NCI-H2107 treated with DMSO at 0.1 percent for 48 hours (cell line): ENCODE measurements at regions not wholly inside any gene's neighbourhood (a gene's known extent, or its start where the extent isn't known, plus 50 kb on each side); places are given as distances from the start of the nearest gene placed in this dataset.

Experiments used
- DNase-seq: peaks from one replicate; lab custom pipeline; 2025; ENCODE audit not compliant: unreplicated experiment; lab: John Stamatoyannopoulos, UW

DNA sequence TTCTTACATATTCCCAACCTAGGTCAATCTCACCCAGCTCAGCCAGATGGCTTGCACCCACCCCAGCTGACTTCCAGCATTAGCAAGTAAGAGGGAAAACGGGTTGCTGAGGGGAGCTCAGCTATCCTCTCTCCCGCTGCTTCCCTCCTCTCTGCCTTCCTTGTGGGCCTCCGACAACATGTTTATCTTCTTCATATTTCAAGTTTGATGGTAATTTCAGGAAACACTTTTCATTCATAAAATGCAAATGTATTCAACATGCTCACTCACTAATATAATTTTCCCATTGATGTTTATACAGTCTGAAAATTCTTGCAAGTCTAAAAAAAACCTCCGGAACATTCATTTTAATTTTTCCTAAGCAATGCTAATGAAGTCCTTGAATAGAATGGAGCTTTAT, 372.5 kb upstream of the B3GAT1 start:
- DNase-seq = no peak

DNA sequence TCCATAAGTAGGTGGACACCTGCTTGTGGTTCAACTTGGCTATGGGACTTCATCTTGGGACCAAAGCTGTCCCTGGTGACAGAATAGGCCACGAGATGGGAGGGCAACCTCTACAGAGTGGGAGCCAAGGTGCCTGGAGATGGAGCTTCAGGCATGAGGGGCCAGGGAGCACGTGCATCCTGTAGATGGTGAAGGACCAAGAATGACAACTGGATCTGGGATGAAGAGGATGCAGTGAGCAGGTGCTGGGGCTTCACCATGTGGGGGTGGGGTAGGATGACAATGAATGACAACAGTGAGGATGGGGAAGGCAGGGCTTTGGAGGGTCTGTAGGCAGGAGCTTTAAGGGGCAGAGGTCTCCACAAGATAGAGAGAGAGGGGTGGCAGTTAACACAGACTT, 372.0 kb upstream of the B3GAT1 start:
- no peak for DNase-seq

DNA sequence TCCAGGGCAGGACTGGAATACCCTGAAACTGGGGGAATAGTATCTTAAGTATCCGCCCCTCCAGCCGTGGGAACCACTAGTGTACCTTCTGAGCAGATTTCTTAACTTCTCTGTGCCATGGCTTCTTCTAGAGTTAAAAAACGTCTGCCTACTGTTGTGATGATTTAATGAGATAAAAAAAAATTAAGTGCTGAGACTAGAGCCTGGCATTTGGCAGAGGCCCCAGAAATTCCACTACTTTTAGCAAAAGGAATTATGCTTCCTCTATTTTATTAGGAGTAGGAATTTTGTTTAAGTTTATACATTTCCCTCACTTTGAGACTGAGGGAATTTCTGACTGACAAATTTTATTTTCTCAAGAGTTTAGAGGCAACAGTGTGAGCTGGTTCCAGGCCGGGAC, 371.2 kb upstream of the B3GAT1 start:
- DNase-seq = no peak

DNA sequence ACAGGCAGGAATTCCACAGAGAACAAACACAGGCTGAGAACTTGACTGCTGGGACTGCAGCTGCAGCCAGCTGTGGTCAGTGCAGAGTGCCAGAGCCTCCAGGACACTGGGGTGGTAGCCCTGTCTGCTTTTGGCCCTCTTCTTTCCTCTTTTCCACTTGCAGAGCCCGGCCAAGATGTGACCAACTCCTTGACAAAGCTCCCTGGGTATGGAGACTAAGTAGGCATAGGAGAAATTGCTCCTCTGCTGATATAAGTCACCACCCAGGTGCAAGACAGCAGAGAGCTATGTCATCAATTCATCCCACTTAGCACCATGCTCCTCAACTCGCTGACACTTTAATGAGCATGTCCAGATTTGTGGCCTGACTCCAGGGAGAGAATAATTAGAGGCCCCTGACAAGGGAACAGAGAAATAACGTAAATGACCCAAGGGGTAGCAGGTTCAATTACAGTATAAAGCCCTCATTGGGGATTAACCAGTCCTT, 369.4 kb upstream of the B3GAT1 start:
- no peak for DNase-seq

DNA sequence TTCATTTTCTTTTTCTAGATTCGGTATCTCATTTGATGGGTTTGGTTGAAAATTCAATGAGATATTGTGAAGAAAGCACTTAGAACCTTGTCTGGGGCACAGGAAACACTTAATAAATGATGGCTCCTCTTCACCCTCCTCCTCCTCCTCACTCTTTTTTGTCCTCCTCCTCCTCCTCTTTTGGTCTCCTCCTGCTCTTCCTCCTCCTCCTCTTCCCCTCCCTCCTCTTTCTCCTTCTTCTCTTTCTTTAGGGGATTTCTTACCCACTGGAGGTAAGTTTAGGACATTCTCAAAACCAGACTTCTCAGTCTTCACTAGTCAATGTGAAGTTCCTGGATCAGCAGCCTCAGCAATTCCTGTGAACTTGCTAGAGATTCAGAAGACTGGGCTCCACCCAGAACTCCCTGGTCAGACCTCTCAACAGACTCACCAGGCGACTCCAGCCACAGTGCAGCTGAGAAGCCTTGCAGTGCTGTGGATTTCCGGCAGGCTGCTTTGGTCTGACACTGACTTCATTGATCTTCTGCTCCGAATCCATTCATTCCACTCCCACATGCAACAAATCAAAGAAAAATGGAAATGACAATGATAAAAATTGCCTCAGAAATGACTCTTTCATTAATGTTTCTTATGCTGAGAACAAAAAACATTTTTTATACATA, 368.6 kb upstream of the B3GAT1 start:
- DNase-seq = no peak

DNA sequence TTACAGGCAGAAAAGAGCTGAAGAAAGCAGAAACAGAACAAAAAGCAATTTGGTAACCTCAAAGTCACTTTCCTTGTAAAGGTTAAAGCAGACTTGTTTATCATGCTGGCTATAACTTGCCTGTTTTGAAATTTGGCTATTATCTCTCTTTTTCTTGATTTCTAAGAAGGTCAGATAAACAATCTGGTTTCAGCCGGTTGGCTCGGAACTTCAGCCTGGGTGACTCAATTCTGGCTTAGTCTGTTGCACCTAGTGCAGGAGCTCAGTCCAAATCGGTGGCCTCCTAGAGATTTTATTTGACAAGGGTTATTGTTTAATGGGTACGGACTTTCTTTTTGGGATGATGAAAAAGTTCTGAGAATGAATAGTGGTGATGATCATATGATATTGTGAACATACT, 367.1 kb upstream of the B3GAT1 start:
- DNase-seq = no peak

DNA sequence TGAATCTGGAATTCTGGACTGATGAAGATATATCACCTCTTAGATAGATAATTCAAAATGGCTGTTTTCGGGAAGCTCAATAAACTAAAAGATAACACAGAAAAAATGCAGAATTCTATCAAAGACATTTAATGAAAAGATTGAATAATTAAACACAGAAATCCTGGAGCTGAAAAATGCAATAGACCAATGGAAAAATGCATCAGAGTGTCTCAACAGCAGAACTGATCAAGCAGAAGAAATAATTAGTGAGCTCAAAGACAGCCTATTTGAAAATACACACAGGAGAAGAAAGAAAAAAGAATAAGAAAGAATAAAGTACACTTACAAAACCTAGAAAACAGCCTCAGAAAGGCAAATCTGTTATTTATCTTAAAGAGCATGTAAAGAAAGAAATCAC, 356.4 kb upstream of the B3GAT1 start:
- no peak for DNase-seq

DNA sequence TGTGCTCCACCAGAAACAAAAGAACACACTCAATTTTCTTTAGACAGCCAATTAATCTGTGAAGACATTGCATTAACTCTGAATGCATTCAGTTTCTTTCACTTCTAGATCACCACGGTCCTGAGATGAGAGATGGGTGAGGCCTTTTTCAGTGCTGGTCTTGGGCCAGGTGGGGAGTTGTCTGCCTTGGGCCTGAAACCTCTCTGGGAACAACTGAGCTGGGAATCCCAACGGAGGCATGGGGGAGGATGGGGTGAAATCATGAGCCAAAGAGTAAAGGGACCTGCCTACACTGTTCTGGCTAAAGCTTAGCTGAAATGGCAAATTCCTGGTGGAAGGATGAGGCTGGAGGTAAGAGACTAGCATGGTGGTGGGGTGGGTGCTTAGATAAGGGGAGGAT, 353.5 kb upstream of the B3GAT1 start:
- no peak for DNase-seq

DNA sequence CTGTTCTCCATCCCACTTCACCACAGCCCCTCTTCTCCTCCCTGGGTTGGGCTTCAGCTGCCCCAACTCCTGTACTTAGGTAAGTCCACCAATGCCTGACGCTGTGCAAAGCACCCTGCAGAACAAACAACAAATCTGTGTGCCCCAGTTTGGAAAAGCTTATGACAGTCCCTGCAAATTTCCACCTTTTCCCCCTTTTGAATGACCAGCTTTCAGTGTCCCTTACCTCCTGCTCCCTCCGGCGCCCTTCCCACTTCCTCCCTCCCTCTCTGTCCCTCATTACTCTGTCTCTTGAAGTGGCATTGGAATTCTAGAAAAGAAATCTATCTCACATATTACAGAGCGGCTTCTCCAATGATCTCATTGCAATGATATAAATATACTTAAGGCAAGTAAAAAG, 352.9 kb upstream of the B3GAT1 start:
- DNase-seq = no peak

DNA sequence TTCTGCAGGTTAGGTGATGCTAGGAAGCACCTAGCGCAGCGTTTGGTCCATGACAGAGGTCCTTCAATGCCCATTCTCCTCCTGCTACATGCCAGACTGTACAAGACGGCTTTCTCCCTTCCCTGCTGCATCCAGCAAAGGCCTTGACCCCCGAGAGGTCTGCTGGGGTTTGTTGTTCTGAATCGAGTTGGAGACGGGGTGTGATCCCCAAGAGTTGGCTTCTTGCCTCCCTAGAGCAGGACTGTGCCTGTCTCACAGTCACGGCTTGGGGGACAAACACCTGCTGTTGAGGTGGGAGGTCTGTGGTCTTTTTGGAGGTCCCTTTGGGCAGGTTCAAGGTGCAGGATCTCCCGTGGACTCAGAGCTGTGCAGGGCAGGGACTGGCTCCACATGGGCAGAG, 352.3 kb upstream of the B3GAT1 start:
- no peak for DNase-seq

DNA sequence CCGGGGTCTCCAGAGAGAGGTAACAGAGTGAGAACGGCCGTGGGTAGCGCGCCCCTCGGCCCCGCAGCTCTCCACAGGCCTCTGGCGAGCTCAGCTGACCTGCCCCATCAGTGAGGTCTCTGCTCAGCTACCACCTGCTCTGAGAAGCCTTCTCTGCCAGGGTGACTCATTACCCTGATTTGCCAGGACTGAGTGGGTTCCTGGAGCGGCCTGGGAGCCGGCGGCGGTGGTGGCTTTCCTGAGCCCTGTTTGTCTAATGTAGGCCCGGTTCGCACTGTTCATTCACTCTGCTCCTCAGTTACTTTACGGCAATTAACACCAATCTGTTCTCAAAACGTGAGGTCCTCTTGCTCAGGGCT, 351.0 kb upstream of the B3GAT1 start:
- DNase-seq = no peak

DNA sequence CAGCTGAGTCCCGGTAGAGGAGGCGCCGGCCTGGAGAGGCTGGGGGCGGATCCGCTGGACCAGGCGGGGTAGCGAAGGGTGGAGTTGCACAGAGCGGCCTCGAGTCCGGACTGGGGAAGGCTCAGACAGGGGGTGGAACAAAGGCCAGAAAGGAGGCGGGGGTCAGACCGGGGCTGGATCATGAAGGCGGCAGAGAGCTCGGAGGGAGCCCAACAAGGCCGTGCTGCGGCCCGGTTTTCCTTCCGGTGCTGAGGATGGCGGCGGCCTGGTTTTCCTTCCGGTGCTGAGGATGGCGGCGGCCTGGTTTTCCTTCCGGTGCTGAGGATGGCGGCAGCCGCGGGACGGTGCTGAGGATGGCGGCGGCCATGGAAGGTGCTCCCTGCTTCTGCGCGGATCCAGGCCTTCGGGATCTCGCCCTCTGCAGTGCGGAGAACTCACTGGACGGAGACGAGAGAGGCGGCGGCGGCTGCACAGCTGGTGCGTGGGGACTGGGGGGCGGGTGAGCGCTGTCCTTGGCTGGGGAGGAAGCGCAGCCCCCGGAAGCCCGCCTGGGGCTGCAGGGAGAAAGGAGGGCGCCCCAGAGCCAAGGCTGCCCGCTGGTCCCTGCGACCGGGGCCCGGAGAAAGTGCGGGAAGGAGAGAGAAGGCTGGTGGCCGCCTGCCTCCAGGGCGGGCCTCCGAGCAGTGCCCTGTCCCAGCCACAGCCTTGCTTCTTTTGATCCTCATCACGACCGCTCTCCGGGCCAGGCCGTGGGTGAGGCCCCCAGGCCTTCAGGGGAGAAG, 350.4 kb upstream of the B3GAT1 start:
- no peak for DNase-seq

DNA sequence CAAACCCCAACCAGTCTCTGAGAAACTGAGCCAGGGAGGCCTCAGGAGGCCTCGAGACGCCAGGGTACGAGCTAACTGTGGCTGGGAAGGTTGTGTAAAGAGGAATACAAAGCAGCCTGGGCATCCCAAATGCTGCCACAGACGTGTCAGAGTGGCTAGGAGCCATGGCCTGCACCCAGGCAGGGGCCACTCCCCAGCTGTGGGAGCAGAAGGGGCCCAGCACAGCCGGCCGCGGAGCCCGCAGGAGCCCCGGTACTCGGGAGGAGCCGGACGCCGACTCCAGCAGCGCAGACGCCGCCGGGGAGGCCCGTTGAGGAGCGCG, 349.8 kb upstream of the B3GAT1 start:
- no peak for DNase-seq

DNA sequence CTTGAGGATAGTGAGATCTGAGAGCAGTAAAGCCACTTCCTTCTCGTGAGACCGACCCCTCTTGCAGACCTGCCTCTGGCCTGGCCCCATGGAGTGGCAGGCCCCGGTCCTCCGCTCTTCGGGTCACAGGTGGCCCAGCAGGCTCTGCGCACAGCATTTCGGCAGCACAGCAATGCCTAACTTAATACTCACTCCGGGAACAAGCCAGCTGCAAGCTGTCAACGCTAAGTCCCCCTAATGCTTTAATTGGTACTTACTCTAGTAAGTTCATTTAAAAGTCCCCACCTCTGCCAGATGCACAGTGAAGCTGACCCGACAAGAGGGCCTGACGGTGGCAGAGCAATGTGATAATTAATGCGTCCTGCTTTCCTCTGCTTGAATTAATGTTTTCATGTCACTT, 349.3 kb upstream of the B3GAT1 start:
- DNase-seq = no peak

DNA sequence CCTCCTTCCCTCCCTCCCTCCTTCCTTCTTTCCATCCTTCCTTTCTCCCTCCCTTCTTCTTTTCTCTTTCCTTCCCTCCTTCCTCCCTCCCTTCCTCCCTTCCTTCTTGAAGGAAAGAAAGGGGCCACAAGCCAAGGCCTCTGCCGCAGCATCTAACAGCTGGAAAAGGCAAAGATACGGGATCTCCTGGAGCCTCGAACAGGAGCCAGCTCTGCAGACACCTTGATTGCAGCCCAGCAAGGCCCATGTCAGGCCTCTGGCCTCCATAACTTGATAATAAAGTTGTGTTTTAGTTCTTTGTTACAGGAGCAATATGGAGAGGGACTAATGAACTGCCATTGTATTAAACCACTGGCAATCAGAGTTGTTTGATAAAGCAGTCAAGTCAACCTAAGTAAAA, 348.9 kb upstream of the B3GAT1 start:
- DNase-seq = no peak

DNA sequence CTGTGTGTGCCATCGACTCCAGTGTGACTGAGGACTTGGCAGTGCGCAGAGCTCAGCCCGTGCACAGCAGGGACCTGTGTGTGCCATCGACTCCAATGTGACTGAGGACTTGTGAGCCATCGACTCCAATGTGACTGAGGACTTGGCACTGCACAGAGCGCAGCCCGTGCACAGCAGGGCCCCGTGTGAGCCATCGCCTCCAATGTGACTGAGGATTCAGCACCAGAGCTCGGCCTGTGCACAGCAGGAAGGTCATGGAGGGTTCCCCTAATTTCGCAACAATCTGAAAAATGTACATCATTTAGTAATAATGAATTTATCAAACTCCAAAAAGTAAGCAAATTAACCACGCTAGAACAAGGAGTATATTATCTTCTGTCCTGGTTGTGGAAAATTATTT, 348.3 kb upstream of the B3GAT1 start:
- no peak for DNase-seq

DNA sequence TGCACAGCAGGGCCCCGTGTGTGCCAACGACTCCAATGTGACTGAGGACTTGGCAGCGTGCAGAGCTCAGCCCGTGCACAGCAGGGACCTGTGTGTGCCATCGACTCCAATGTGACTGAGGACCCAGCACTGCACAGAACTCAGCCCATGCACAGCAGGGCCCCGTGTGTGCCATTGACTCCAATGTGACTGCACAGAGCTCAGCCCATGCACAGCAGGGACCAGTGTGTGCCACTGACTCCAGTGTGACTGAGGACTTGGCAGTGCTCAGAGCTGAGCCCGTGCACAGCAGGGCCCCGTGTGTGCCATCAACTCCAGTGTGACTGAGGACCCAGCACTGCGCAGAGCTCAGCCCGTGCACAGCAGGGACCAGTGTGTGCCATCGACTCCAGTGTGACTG, 347.8 kb upstream of the B3GAT1 start:
- no peak for DNase-seq

DNA sequence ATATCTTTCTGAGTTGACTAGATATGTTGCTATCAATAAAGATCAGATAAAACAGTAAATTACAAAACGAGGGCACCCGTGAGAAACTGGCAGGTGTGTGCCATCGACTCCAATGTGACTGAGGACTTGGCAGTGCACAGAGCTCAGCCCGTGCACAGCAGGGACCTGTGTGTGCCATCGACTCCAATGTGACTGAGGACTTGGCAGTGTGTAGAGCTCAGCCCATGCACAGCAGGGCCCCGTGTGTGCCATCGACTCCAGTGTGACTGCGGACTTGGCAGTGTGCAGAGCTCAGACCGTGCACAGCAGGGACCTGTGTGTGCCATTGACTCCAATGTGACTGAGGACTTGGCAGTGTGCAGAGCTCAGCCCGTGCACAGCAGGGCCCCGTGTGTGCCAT, 347.2 kb upstream of the B3GAT1 start:
- no peak for DNase-seq

DNA sequence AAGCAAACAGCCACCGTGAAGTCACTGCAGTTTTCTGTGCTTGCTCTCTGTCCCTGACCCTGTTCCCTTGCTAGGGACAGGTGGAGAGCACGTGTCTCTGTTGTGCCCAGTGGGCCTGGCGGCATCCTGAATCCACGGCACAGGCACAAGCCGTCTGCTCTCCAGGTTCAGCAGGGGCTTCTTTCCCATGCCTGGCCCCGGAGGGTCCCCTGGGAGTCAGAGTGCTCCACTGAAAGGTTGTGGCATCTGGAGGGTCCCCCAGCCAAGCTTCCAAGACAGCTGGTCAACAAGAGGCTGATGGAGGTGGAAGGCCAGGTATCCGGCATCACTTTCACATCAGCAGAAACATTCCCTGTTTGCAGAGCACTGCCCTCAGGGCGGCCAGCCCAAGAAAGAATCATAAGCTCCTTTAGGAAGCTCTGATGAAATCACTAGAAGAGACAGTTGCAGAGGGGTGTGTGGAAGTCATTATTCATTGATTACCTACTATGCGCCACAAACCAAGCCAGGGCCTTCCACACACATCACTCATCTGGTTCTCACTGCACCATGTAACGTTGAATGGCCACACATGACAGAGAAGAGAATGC, 346.4 kb upstream of the B3GAT1 start:
- DNase-seq = no peak

DNA sequence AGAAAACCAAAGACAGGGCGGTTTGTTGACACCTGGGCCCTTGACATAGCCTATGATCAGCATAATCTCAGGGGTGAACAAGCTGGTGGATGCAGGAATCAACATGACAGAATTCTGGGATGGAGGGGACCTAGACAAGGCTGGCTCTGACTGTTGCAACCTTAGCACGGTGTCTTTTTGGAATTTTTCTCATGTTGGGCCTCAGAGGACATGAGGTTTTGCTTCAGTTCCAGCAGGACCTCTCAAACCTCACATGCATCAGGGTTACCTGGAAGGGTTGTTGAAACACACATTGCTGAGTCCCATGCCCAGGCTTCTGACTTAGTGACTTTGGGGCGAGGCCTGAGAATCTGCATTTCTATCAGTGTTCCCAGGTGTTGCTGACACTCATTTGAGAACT, 345.6 kb upstream of the B3GAT1 start:
- DNase-seq = no peak

DNA sequence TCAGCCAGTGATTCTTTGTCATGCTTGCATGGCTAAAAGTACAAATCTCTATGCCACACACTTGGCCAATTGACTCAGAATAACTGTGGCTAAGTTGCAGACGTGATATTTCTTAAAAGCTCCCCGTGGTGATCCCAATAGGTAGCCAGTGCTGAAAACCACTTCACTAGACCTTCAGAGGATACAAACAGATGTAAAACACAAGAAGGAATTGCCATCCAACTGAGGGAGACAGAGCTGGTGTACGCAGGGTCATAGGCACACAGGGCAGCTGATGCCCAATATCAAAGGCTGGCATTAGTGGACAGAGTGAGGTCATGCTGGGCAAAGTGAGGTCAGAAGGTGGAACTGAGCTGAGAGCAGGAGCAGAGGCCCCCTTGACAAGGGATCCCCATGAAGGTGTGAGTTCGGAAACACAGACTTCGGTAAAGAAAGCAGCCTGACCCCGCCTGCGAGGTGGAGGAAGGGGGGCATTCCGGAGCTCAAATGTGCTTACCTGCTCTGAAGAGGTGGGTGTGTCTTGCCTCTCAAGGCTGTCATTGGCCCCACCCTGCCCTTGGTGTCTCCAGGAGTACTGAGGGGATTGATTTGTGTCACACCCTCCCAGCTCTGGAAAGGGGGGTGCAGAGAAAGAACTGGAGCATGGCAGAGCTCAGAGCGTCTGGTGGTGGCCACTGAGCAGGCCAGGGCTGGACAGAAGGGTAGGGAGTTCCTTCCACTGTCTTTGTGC, 344.9 kb upstream of the B3GAT1 start:
- no peak for DNase-seq

DNA sequence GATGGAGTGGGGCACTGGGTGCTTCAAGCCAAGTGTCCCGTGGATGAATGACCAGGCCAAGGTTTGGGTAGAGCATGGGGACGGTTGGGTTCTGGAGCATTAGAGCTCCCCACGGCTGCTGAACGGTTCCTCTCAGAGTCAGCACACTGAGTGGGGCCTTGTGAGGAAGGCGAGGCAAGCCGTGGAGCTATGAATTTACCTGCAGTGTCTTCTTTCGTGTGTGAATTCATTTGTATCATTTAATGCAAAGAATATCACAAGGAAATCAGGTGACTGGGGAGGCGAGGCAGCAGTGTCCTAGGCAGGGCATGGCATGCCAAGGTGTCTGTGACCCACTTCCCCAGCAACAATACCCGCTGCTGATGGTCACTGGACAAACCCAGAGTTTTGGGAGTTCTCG, 343.5 kb upstream of the B3GAT1 start:
- no peak for DNase-seq
